ENCODE measurements at regions not wholly inside any gene's neighbourhood (a gene's known extent, or its start where the extent isn't known, plus 50 kb on each side); places are given as distances from the start of the nearest gene placed in this dataset.

- Histone ChIP-seq H3K79me2 (ENCODE audit: insufficient read depth, low read length) (no peaks in the 10 kb centered on the region), H3K4me3 (replicated peaks in 1 of 3; ENCODE audit: insufficient read depth in 1 of 3, low read depth in 2 of 3, low read length in 3 of 3) (no peak overlapping the region), H3K27me3 (ENCODE audit: control insufficient read depth in 1 of 2, insufficient read depth in 2 of 2, low read length in 2 of 2) (no peaks in the 10 kb centered on the region), H3K9me3 (ENCODE audit: low read length) (no peaks in the 10 kb centered on the region), H3K4me2 (ENCODE audit: low read depth, low read length) (no peak overlapping the region), H4K20me1 (ENCODE audit: insufficient read depth, low read length) (no peaks in the 10 kb centered on the region), H3K9ac (ENCODE audit: insufficient read depth, low read depth, low read length) (no peak overlapping the region), H3K27ac (ENCODE audit: extremely low read length, insufficient read depth, low read length) (no peak overlapping the region), H2AFZ (ENCODE audit: low read length) (no peak overlapping the region), H3K4me1 (ENCODE audit: insufficient read depth, low read length) (no peaks in the 10 kb centered on the region), H3K36me3 (replicated peaks in 1 of 2; ENCODE audit: control insufficient read depth in 1 of 2, insufficient read depth in 2 of 2, low read length in 2 of 2) (no peaks in the 10 kb centered on the region)
- FAIRE-seq (no peak), DNase-seq (ENCODE audit: low spot score) (no peak), ATAC-seq (no peak)
- TF ChIP-seq, protein P1, sequence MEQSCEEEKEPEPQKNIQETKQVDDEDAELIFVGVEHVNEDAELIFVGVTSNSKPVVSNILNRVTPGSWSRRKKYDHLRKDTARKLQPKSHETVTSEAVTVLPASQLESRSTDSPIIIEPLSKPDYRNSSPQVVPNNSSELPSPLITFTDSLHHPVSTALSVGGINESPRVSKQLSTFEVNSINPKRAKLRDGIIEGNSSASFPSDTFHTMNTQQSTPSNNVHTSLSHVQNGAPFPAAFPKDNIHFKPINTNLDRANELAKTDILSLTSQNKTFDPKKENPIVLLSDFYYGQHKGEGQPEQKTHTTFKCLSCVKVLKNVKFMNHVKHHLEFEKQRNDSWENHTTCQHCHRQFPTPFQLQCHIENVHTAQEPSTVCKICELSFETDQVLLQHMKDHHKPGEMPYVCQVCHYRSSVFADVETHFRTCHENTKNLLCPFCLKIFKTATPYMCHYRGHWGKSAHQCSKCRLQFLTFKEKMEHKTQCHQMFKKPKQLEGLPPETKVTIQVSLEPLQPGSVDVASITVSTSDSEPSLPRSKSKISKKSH (CRISPR knock-in tag; IDR thresholded peaks at IDR 0.05; ENCODE audit: borderline replicate concordance) = no peak
- TF ChIP-seq ZFP36 (IDR thresholded peaks at IDR 0.05; ENCODE audit: borderline replicate concordance, low read depth, low read length, partially characterized antibody) = no peak
- no peak for TF ChIP-seq PHF21A (CRISPR knock-in tag; IDR thresholded peaks at IDR 0.05)
- no peak for TF ChIP-seq ZBTB38 (CRISPR knock-in tag; IDR thresholded peaks at IDR 0.05)
- 60% methylated on average over 3 of the region's 3 CpGs for WGBS (ENCODE audit: low lambda C conversion rate)
- BruUV-seq (replicated peaks) = no TSS peak
- CTCF ChIA-PET (ENCODE audit: low intra/inter-chr PET ratio, low total read pairs) = interaction anchor here (0.8 kb wide), 1 partner anchor 156 kb away, joined by 3 read pairs; no protein-coding TSS in a partner anchor
- in situ Hi-C loops (cut with HindIII; ENCODE audit: extremely low pct_ligation_motif_present, low pct_unique_long_range_greater_than_20kb) (no loop called here), intact Hi-C loops (cut with micrococcal nuclease; ENCODE audit: unreplicated experiment) (loop anchor here (10.0 kb wide), 1 partner anchor 159 kb away; no protein-coding TSS in a partner anchor)
- POLR2A ChIA-PET = no interaction called here
Observed at GRCh38 chr15:38864122-38864521, 299.5 kb upstream of the RASGRP1 start.

DNA sequence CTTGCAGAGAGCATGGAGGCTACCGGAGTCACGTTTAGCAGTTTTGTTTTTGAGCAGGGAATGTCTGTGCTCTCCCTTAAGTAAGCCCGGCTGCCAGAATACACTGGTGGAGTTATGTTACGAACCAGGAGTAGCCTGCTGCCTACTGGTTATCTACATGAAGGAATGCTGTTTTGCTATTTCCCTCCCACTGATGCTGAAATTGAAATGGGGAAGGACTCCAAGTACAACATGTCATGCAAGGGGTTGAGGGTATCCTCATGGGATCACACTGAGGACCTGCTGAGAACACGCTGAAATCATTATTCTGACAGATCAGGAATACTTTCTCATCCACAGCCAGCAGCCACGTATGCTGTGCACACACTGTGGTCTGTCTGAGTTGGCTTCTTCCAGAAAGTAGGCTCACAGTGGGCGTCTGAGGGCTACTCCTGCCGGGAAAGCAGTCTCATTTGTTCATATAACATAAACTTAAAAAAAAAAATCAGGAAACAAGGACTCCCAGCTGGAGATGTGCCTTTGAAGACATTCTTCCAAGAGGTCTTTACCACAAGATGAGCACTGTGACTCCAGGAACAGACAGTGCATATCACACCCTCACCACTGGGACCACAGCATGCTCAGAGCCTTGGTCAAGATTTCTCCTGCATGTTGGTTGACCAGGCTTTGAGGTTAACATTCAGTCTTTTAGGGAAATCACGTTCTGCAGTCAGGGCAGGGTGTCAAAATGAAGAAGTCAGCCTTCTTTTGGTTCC lies 300.4 kb upstream of the RASGRP1 start:
- FAIRE-seq = no peak
- intact Hi-C loops (cut with micrococcal nuclease; ENCODE audit: unreplicated experiment) = loop anchor here (10.0 kb wide), 1 partner anchor 160 kb away; no protein-coding TSS in a partner anchor
- no peak for TF ChIP-seq BCLAF1 (IDR thresholded peaks at IDR 0.05)
- TF ChIP-seq, protein P2, sequence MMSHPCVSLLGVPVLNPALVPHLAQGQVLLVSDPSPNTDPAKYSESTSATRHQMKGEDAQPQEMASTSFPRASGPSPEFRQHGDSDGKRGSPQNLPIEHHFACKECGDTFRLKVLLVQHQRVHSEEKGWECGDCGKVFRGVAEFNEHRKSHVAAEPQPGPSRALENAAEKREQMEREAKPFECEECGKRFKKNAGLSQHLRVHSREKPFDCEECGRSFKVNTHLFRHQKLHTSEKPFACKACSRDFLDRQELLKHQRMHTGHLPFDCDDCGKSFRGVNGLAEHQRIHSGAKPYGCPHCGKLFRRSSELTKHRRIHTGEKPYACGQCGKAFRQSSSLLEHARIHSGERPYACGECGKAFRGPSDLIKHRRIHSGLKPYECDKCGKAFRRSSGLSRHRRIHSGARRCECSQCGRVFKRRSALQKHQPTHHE (CRISPR knock-in tag; IDR thresholded peaks at IDR 0.05; ENCODE audit: borderline replicate concordance) = no peak
- no peak for TF ChIP-seq ADNP (CRISPR knock-in tag; IDR thresholded peaks at IDR 0.05)
- no peak for TF ChIP-seq ZNF512B (CRISPR knock-in tag; IDR thresholded peaks at IDR 0.05; ENCODE audit: borderline replicate concordance)

More for the DNA sequence above, 300.4 kb upstream of the RASGRP1 start:
- H3K27me3 ChIP-seq (ENCODE audit: control insufficient read depth in 1 of 2, insufficient read depth in 2 of 2, low read length in 2 of 2) = no peaks in the 10 kb centered on the region
- ATAC-seq = no peak
- H2AFZ ChIP-seq (ENCODE audit: low read length) = no peak overlapping the region
- no peak overlapping the region for H3K4me3 ChIP-seq (replicated peaks in 1 of 3; ENCODE audit: insufficient read depth in 1 of 3, low read depth in 2 of 3, low read length in 3 of 3)
- H3K4me2 ChIP-seq (ENCODE audit: low read depth, low read length) = no peak overlapping the region
- no peak overlapping the region for H3K27ac ChIP-seq (ENCODE audit: extremely low read length, insufficient read depth, low read length)
- no peaks in the 10 kb centered on the region for H3K4me1 ChIP-seq (ENCODE audit: insufficient read depth, low read length)
- no TSS peak for BruUV-seq (replicated peaks)
- in situ Hi-C loops (cut with HindIII; ENCODE audit: extremely low pct_ligation_motif_present, low pct_unique_long_range_greater_than_20kb) = no loop called here
- no peaks in the 10 kb centered on the region for H3K79me2 ChIP-seq (ENCODE audit: insufficient read depth, low read length)
- CTCF ChIA-PET (ENCODE audit: low intra/inter-chr PET ratio, low total read pairs) = interaction anchor here (0.8 kb wide), 1 partner anchor 157 kb away, joined by 3 read pairs; no protein-coding TSS in a partner anchor
- H3K9me3 ChIP-seq (ENCODE audit: low read length) = no peaks in the 10 kb centered on the region
- no peaks in the 10 kb centered on the region for H3K36me3 ChIP-seq (replicated peaks in 1 of 2; ENCODE audit: control insufficient read depth in 1 of 2, insufficient read depth in 2 of 2, low read length in 2 of 2)
- WGBS (ENCODE audit: low lambda C conversion rate) = 8% methylated on average over 9 of the region's 9 CpGs
- POLR2A ChIA-PET = no interaction called here
- no peaks in the 10 kb centered on the region for H4K20me1 ChIP-seq (ENCODE audit: insufficient read depth, low read length)
- DNase-seq (ENCODE audit: low spot score) = no peak
- no peak overlapping the region for H3K9ac ChIP-seq (ENCODE audit: insufficient read depth, low read depth, low read length)
